ENCODE measurements at regions not wholly inside any gene's neighbourhood (a gene's known extent, or its start where the extent isn't known, plus 50 kb on each side); places are given as distances from the start of the nearest gene placed in this dataset.

GRCh38 chr16:65301029-65301428 is 179.2 kb upstream of the CDH11 start:
- Histone ChIP-seq H3K9me3 (no peaks in the 10 kb centered on the region), H3K27me3 (no peaks in the 10 kb centered on the region), H3K27ac (no peak overlapping the region), H3K36me3 (no peaks in the 10 kb centered on the region), H3K4me1 (peaks cover 0 to 15% (median 5%) of the 10 kb centered on the region in 4 donors), H3K4me3 (no peak overlapping the region)
- WGBS, 5 donors: 93 to 100% (median 93%) methylated on average over 1 of the region's 1 CpG
- no peak for DNase-seq
- intact Hi-C loops (cut with DNase I; ENCODE audit: low total_unique reads): no loop called here
- TF ChIP-seq CTCF (IDR thresholded peaks at IDR 0.05) (no peak), POLR2A (IDR thresholded peaks at IDR 0.05) (no peak), EP300 (IDR thresholded peaks at IDR 0.05) (no peak), POLR2AphosphoS5 (IDR thresholded peaks at IDR 0.05) (no peak)

- TF ChIP-seq CTCF (IDR thresholded peaks at IDR 0.05) (no peak), POLR2A (IDR thresholded peaks at IDR 0.05) (no peak)
- no peak for DNase-seq
- intact Hi-C loops (cut with DNase I; ENCODE audit: low total_unique reads): no loop called here
These were observed 175.6 kb upstream of the CDH11 start for GRCh38 chr16:65297453-65297852.

GRCh38 chr16:65295527-65295926 is 173.7 kb upstream of the CDH11 start:
- Histone ChIP-seq H3K27me3 (no peaks in the 10 kb centered on the region), H3K9me3 (no peaks in the 10 kb centered on the region), H3K4me1 (peaks cover 0 to 10% (median 5%) of the 10 kb centered on the region in 4 donors), H3K27ac (no peak overlapping the region), H3K36me3 (no peaks in the 10 kb centered on the region), H3K4me3 (no peak overlapping the region)
- TF ChIP-seq POLR2AphosphoS5 (IDR thresholded peaks at IDR 0.05) (no peak), EP300 (IDR thresholded peaks at IDR 0.05) (no peak), POLR2A (IDR thresholded peaks at IDR 0.05) (no peak), CTCF (IDR thresholded peaks at IDR 0.05) (no peak)
- no peak for DNase-seq
- intact Hi-C loops (cut with DNase I; ENCODE audit: low total_unique reads): no loop called here
- WGBS, 5 donors: 92 to 98% (median 97%) methylated on average over 6 of the region's 6 CpGs

More at GRCh38 chr16:65297453-65297852, 175.6 kb upstream of the CDH11 start:
- Histone ChIP-seq H3K4me3 (no peak overlapping the region), H3K27ac (peak overlapping the region in 1 of 5 donors; percentile 45), H3K9me3 (no peaks in the 10 kb centered on the region), H3K4me1 (peaks cover 0 to 10% (median 5%) of the 10 kb centered on the region in 4 donors), H3K36me3 (no peaks in the 10 kb centered on the region), H3K27me3 (no peaks in the 10 kb centered on the region)

GRCh38 chr16:65294708-65295107 is 172.8 kb upstream of the CDH11 start:
- no peak overlapping the region for H3K4me3 ChIP-seq
- TF ChIP-seq EP300 (IDR thresholded peaks at IDR 0.05) (no peak), CTCF (IDR thresholded peaks at IDR 0.05) (no peak), POLR2AphosphoS5 (IDR thresholded peaks at IDR 0.05) (no peak), POLR2A (IDR thresholded peaks at IDR 0.05) (no peak)
- H3K9me3 ChIP-seq: no peaks in the 10 kb centered on the region
- no peaks in the 10 kb centered on the region for H3K27me3 ChIP-seq
- intact Hi-C loops (cut with DNase I; ENCODE audit: low total_unique reads): no loop called here
- H3K4me1 ChIP-seq: peaks cover 0 to 10% (median 5%) of the 10 kb centered on the region in 4 donors
- no peaks in the 10 kb centered on the region for H3K36me3 ChIP-seq
- no peak overlapping the region for H3K27ac ChIP-seq
- 68 to 84% (median 74%) methylated on average over 2 of the region's 2 CpGs for WGBS, 5 donors
- no peak for DNase-seq
